Neural crest cell (in vitro differentiated cells): ENCODE measurements at regions not wholly inside any gene's neighbourhood (a gene's known extent, or its start where the extent isn't known, plus 50 kb on each side); places are given as distances from the start of the nearest gene placed in this dataset.

Experiments
- DNase-seq: peaks from one replicate; pipeline ENCODE4 v3.0.0; 2021; ENCODE audit warnings: low read depth, mixed read lengths, low spot score
- H3K27ac Mint-ChIP-seq: one replicate; pipeline ENCODE4 v1.8.0; 2021; ENCODE audit warnings: mild to moderate bottlenecking, mixed read lengths; ENCODE audit not compliant: unreplicated experiment
- H3K27me3 Mint-ChIP-seq: 2 replicates; pipeline ENCODE4 v1.8.0; 2021; ENCODE audit warnings: low read depth, mild to moderate bottlenecking, mixed read lengths
- H3K36me3 Mint-ChIP-seq: 2 replicates; pipeline ENCODE4 v1.8.0; 2021; ENCODE audit warnings: low read depth, mild to moderate bottlenecking, mixed read lengths
- H3K4me1 Mint-ChIP-seq: 2 replicates; pipeline ENCODE4 v1.8.0; 2021; ENCODE audit warnings: mixed read lengths
- H3K4me3 Mint-ChIP-seq: one replicate; pipeline ENCODE4 v1.8.0; 2021; ENCODE audit warnings: mild to moderate bottlenecking, mixed read lengths
- H3K9me3 Mint-ChIP-seq: 2 replicates; pipeline ENCODE4 v1.8.0; 2021; ENCODE audit warnings: mixed read lengths
- CTCF ChIP-seq: fragments of 200-600 bp; sonication (generic); conservative IDR thresholded peaks from 2 replicates; pipeline ENCODE4 v1.5.0; 2021; ENCODE audit warnings: antibody characterized with exemption, mild to moderate bottlenecking

- Mint-ChIP-seq H3K27ac (no peak overlapping the region), H3K4me1 (peaks cover 5% of the 10 kb centered on the region), H3K9me3 (peaks cover 2% of the 10 kb centered on the region), H3K36me3 (no peaks in the 10 kb centered on the region), H3K4me3 (no peak overlapping the region), H3K27me3 (peaks cover 6% of the 10 kb centered on the region)
- no peak for DNase-seq
- TF ChIP-seq CTCF = no peak
These were observed 210.0 kb downstream of the C16orf95 start for GRCh38 chr16:87107201-87107600.

GRCh38 chr16:87108278-87108677 lies 208.9 kb downstream of the C16orf95 start:
- Mint-ChIP-seq H3K9me3 (peaks cover 2% of the 10 kb centered on the region), H3K36me3 (no peaks in the 10 kb centered on the region), H3K4me1 (peaks cover 4% of the 10 kb centered on the region), H3K27me3 (peaks cover 6% of the 10 kb centered on the region), H3K27ac (no peak overlapping the region), H3K4me3 (no peak overlapping the region)
- DNase-seq = no peak
- TF ChIP-seq CTCF = no peak

DNA sequence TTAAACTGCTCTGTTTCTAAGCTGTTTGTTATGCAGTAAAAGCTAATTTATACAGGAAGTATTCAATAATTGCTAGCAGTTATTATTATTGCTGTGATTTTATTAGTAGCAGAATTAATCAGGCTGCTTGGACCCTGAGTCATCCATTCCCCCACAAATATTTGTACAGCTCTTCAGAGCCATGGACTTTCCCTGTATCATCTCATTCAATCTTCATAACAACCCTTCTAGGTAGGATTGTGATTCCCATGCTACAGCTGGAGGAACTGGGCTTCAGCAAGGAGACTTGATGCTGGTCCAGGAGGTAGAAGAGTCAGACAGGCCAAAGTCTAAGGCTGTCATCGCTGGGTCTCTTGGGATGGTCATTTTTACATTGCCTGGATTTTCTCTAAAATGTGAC lies 208.3 kb downstream of the C16orf95 start:
- no peaks in the 10 kb centered on the region for H3K36me3 Mint-ChIP-seq
- no peak for DNase-seq
- no peak for TF ChIP-seq CTCF
- no peaks in the 10 kb centered on the region for H3K9me3 Mint-ChIP-seq
- H3K4me1 Mint-ChIP-seq = peaks cover 9% of the 10 kb centered on the region
- peaks cover 6% of the 10 kb centered on the region for H3K27me3 Mint-ChIP-seq
- H3K27ac Mint-ChIP-seq = no peak overlapping the region
- H3K4me3 Mint-ChIP-seq = no peak overlapping the region

- Mint-ChIP-seq H3K4me1 (peaks cover 16% of the 10 kb centered on the region), H3K36me3 (no peaks in the 10 kb centered on the region), H3K4me3 (no peak overlapping the region), H3K9me3 (no peaks in the 10 kb centered on the region), H3K27me3 (no peaks in the 10 kb centered on the region), H3K27ac (no peak overlapping the region)
- no peak for DNase-seq
- TF ChIP-seq CTCF = no peak
These were observed 202.4 kb downstream of the C16orf95 start for GRCh38 chr16:87114832-87115231.

- H3K4me3 Mint-ChIP-seq = no peak overlapping the region
- no peak for TF ChIP-seq CTCF
- peaks cover 25% of the 10 kb centered on the region for H3K4me1 Mint-ChIP-seq
- H3K27ac Mint-ChIP-seq = no peak overlapping the region
- H3K36me3 Mint-ChIP-seq = no peaks in the 10 kb centered on the region
- DNase-seq = no peak
- H3K27me3 Mint-ChIP-seq = no peaks in the 10 kb centered on the region
- H3K9me3 Mint-ChIP-seq = no peaks in the 10 kb centered on the region
These were observed 201.5 kb downstream of the C16orf95 start for GRCh38 chr16:87115646-87116045.

GRCh38 chr16:87117936-87118335 lies 199.3 kb downstream of the C16orf95 start:
- Mint-ChIP-seq H3K4me3 (no peak overlapping the region), H3K27ac (no peak overlapping the region), H3K4me1 (peaks cover 29% of the 10 kb centered on the region), H3K27me3 (no peaks in the 10 kb centered on the region), H3K9me3 (no peaks in the 10 kb centered on the region), H3K36me3 (no peaks in the 10 kb centered on the region)
- no peak for DNase-seq
- TF ChIP-seq CTCF = no peak
